Right lobe of liver (tissue), 4 donors: ENCODE measurements at regions not wholly inside any gene's neighbourhood (a gene's known extent, or its start where the extent isn't known, plus 50 kb on each side); places are given as distances from the start of the nearest gene placed in this dataset.

Source experiments
- POLR2A ChIP-seq: fragments of 450-650 bp; IDR thresholded peaks from one replicate; pipeline ENCODE4 v1.6.1; 2017; ENCODE audit warnings: antibody characterized with exemption, mild to moderate bottlenecking
- TF ChIP-seq, protein P1 (sequence below), 4 donors: fragments of 200-600 bp in 3 of 4; fragments of 450-650 bp in 1 of 4; IDR thresholded peaks; one replicate each; pipeline versions ENCODE4 v1.5.1 to v1.8.0; 2016 to 2022; ENCODE audit warnings: antibody characterized with exemption in 4 of 4, mild to moderate bottlenecking in 2 of 4
- donor health status: DM: no; HTN: no; CAD: no.
- donor health status: DM: no; HTN: no; CAD: no.
- donor health status: DM: no; HTN: yes; CAD: no.

GRCh38 chr1:95497566-95497965 is 263.6 kb downstream of the RWDD3 start:
- TF ChIP-seq, protein P1, sequence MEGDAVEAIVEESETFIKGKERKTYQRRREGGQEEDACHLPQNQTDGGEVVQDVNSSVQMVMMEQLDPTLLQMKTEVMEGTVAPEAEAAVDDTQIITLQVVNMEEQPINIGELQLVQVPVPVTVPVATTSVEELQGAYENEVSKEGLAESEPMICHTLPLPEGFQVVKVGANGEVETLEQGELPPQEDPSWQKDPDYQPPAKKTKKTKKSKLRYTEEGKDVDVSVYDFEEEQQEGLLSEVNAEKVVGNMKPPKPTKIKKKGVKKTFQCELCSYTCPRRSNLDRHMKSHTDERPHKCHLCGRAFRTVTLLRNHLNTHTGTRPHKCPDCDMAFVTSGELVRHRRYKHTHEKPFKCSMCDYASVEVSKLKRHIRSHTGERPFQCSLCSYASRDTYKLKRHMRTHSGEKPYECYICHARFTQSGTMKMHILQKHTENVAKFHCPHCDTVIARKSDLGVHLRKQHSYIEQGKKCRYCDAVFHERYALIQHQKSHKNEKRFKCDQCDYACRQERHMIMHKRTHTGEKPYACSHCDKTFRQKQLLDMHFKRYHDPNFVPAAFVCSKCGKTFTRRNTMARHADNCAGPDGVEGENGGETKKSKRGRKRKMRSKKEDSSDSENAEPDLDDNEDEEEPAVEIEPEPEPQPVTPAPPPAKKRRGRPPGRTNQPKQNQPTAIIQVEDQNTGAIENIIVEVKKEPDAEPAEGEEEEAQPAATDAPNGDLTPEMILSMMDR (IDR thresholded peaks at IDR 0.05), result no peak
- TF ChIP-seq POLR2A, result no peak
